HG03520 (cell line): ENCODE measurements at regions not wholly inside any gene's neighbourhood (a gene's known extent, or its start where the extent isn't known, plus 50 kb on each side); places are given as distances from the start of the nearest gene placed in this dataset.
"Not testable (repeated sequence)": the region's sequence is repeated elsewhere in the genome, so short reads cannot be mapped to it uniquely, and the experiment has no call there.

ENCODE experiments used
- ATAC-seq: cut with Tn5 transposase; IDR thresholded peaks from one replicate; pipeline ENCODE4 v1.9.1; 2021; ENCODE audit warnings: mild to moderate bottlenecking, moderate library complexity; ENCODE audit not compliant: unreplicated experiment

DNA sequence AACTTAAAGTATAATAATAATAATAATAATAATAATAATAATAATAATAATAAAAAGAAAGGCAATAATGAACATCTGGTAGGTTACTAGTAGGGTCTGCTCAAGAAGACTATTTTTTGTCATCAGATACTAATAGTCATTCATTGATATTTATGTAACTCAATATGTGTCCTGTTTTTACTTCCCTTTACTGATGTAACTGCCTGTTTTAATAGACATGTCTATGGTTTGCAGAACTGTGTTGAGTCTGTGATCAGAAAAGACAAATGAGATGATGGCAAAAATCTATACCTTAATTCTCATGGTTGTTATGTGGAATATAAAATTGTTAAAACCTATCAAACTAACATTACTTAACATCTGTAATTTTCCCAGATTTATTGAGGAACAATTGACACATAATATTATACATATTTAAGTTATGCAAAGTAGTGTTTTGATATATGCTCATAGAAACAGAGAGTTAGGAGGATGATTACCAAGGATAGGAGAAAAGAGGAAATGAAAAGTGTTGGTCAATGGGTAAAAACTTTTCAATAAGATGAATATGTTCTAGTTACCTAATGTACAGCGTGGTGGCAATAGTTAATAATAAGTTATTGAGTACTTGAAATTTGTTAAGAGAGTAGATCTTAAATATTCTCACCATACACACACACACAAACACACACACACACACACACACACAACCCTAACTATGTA, 699.4 kb downstream of the ZPLD1 start:
- peak; percentile 90 for ATAC-seq

DNA sequence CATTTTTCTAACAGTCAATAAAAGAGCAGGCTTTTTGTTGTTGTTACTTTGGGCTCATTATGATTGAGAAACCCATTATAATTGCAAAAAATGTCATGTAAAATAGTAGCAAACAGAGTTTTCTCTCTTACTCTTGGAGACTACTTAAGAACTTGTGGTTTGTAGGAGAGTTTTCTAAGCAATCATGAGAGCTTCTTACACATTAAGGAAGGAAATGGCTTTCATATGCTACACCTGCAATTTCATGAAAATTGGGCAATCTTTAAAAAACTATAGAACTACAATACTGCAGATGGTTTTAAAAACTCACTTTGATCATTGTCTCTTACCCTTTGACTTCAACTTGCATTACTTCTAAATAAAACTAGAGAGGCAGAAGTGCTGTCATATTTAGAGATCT, 701.8 kb downstream of the ZPLD1 start:
- ATAC-seq, result no peak

DNA sequence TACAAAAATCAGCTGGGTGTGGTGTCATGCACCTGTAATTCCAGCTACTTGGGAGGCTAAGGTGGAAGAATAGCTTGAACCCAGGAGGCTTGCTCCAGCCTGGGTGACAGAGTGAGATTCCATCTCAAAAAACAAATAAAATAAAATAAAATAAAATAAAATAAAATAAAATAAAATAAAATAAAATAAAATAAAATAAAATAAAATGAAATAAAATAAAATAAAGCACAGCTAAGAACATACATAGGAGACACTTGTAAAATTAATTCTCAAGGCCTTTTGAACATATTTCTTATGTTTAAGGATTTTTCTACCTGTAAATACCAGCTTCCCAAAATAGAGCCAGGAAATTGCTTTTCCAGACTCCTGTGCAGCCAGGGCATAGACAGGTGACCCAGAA, 703.0 kb downstream of the ZPLD1 start:
- no peak for ATAC-seq

DNA sequence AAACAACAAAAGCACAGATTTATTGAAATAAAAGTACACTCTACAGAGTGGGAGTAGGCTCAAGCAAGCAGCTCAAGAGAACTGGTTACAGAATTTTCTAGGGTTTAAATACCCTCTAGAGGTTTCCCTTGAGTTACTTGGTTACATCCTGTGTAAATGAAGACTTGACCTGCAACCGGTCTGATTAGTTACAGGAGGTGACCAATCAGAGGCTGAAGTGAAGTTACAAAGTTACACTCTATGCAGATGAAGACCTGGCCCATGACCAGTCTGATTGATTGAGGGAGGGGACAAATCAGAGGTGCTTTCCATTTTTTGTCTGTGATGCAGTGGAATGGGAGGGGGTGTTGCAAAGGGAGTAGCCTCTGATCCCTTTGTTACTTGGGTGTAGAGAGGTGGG, 723.4 kb downstream of the ZPLD1 start:
- ATAC-seq, result no peak

DNA sequence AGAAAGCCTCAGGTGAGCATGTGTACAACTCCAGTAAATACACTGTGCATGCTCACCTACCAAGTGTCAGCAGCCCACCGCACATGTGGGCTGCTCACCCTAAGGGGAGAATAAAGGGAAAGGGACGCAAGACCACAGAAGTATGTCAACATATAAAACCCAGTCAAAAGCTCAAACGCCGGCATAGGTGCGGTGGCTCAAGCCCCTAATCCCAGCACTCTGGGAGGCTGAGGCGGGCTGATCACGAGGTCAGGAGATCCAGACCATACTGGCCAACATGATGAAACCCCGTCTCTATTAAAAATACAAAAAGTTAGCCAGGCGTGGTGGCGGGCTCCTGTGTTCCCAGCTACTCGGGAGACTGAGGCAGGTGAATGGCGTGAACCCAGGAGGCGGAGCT, 732.1 kb downstream of the ZPLD1 start:
- ATAC-seq, result no peak

DNA sequence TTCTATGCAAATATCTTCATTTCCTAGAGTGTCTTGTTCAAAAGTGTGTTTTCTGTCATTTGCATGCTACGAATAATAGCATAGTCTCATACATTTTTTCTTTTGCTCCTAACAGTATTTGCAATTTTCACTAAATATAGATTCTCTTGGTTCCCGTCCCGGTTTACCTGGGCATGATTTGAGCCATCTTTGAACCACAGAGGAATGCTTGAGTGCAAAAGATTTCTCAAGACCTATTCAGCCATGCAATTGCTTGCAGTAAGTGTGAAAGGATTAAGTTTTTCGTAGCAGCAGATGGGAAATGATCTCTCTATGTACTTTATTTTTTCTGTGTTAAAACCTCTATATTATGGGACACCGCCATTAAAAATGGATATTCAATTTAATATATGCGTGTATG, 733.0 kb downstream of the ZPLD1 start:
- no peak for ATAC-seq

DNA sequence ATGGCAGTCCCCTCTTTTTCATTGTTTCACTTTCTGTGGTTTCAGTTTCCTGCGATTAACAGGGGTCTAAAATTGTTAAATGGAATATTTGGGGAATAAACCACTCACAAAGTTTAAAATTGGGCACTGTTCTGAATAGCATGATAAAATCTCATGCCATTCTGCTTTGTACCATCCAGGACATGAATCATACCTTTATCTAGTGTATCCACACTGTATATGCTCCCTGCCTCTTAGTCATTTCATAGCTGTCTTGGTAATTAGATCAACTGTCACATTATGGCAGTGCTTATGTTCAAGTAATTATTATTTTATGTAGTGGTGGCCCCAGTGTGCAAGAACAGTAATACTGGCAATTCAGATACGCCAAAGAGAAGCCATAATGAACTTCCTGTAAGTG, 734.5 kb downstream of the ZPLD1 start:
- ATAC-seq, result no peak

DNA sequence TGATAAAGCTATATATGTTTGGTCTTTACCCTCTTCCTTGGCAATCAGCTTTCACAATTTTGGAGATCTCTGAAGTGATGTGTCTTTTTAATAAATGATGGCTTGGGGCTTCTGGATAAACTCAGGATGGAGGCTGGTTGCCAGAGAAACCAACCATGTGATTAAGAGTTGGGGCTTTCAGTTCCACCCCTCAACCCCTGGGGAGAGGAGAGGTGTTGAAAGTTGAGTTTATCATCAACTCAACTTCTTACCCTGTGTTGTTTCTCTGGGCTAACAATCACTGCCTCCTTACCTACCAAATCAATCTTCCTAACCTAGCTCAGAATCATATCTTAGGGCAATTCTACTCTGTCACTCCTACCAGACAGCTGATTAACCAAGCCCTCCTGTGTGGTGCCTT, 735.8 kb downstream of the ZPLD1 start:
- peak; percentile 47 for ATAC-seq

DNA sequence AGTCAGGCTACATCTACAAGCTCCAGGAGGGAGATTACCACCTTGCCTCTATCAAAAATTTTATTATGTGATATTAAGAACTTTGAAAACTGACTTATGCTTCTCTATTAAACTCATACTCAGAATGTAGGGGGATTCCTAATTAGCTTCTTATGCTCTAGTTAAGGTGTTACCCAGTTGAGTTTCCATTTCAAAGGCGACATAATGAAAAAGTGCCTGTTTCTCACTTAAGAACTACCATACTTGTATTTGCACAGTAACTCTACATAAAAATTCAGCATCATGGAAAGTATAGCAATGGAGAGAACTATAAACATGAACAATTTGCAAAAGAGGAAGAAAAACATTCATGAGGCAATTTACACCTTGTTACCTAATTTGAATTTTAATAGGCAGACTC, 739.1 kb downstream of the ZPLD1 start:
- no peak for ATAC-seq

DNA sequence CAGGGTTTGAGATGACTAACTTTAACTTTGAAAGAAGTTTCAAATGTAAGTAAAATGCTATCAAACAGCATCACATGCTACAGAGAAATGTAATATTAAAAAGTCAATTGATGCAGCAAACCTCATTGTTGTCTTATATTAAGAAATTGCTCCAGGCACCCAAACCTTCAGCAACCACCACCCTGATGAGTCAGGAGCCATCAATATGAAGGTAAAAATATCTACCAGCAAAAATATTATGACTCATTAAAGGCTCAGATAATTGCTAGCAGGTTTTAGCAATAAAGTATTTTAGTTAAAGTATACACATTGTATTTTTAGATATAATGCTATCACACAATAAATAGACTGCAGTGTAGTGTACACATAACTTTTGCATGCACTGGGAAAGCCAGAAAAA, 746.3 kb downstream of the ZPLD1 start:
- ATAC-seq, result no peak

DNA sequence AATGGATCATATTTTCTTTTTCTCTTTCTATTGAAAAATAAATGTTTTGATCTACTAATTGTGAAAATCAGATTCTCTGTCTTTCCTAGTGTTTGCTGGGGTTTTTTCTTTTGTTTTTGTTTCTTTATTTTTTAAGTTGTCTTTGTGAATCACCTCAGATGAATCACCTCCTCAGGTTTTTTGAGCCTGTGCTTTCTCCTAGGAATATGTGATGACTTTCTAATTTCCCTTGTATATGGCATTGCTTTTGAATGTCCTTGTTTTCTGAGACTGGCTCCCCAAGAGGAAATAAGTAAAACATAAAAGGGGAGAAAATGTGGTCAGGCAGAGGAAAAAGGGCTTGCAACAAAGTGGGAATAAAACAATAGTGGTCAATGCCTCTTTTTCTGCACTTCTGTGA, 750.0 kb downstream of the ZPLD1 start:
- no peak for ATAC-seq

DNA sequence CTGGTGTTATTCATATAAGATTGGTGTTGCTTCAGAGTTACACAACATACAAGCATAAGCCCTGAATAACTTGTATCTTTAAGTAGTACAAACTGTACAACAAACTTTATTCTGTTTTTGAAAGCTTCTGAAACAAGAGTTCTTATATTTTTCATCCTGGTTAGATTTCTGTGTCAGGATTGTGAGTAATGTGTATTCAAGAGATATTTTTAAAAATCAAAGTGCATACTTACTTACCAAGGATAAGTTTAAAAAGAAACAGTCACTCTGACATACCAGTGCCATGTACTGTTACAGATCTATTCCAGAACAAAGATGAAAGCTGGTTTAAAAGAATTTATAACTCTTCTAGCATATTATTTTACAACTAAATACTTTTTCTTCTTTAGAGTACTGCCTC, 755.1 kb downstream of the ZPLD1 start:
- ATAC-seq, result no peak

DNA sequence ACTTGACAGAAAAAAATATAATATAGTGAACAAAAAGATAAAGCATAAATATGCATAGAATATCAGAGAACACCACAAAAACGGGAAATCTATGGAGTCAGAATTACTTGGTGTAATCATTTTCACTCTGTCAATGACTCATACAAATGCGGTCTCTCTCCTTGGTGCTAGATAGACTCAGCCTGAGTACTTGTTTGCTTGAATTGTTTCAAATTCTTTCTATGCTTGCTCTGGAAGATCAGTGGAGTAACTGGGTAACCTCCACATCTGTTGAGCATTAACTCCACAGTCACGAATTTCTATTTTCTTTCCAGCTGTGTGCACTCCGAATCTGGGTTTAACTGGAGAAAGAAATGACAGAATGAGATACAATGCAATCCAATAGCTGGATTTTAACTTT, 760.4 kb downstream of the ZPLD1 start:
- ATAC-seq, result no peak

DNA sequence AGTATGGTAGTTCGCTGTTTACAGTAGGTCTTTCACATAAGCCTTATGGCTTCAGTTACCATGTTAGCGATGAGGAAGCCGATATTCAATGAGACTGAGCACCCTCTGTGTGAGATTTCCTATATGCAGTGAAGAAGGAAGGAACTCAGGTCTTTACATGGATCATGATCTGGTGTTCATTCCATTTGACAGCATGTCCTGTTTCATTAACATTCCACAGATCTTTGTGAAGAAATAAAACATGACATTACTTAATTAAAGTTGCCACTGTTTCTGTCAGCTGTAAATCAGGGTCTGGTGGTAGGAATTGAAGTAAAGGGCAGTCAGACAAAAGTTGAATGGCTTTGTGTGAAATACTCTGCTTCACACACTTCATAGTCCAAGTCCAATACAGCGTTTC, 768.6 kb downstream of the ZPLD1 start:
- no peak for ATAC-seq

DNA sequence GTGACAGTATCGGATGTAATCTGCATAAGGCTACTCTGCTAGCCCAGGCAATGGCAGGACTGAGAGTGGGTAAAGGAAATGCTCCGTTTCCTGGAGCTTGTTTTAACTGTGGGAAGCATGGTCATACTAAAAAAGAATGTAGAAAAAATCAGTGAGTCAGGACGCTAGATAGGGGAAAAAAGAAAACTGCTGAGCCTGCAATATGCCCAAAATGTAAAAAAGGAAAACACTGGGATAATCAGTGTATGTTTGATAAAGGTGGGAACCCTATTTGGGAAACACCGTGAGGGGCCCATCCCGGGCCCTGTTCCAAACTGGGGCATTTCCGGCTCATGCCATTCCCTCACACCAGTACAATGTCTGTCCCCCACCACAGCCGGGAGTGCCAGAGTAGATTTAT, 775.8 kb downstream of the ZPLD1 start:
- ATAC-seq, result no peak

DNA sequence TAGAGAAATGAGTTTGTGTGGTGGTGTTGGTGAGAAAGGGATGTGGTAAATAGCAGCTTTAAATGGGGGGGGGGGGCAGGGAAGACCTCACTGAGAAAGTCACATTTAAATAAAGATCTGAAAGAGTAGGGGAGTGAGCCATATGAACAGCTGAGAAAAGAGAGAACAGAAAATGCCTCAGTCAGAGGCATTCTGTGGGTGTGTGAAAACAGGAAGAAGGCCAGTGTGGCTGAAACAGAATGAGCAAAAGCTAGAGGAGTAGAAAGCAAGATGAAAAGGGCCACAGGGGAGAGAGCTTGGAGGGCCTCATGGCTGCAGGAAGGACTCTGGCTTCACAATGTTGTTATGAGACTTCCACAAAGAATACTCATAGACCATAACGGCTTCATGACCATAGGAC, 783.3 kb downstream of the ZPLD1 start:
- peak; percentile 100 for ATAC-seq

DNA sequence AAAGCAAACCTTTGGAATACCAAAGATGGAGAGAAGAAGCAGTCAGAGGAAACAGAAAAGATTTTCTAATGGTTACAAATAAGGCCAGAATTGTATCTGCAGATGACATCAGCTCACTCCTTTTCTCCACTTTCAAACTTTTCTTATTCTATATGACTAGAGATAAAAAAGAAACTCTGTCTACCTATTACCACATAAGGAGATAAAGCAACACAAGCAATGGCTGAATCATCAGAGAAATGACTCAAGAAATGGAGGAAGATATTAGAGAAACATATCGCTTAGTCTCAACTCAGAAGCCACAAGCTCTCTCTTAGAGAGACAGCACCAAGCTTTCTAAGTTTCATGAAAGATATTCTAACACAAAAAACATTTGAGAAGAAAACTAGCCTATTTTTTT, 784.0 kb downstream of the ZPLD1 start:
- ATAC-seq, result no peak

DNA sequence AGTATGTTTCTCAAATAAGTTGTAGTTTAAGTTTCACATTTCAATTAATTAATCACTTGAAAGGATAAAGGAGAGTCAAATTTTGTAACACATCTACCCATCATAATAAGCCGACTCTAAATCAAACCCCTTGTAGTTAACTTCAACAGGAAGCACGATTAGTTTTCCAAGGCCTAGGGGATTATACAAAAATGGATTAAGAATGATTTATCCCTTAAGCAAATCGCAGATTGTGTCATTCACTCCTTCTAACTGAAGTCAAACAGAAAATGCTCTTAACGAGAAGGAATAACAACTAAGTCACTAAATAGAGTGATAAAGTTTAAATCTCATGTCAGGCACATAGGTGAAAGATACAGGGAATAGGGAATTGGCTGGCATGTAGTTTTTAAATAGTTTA, 792.8 kb downstream of the ZPLD1 start:
- ATAC-seq, result no peak

DNA sequence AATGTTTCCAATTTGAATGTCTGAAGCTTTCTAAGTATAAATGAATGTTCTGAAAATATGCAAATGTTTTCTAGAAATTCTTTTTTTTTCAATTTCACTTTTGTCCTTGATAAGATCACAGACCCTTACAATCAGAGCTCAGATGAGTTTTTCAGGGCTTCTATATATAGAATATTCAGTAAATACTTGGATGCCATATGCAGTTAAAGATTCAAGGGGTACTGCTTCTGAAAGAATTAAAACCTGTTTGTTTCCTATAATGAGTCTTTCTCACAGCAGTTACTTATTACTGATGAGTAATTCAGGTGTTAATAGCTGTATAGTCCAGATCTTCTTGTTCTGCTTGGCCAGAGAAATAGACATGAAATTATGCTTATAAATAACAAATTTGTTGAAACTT, 812.6 kb downstream of the ZPLD1 start:
- ATAC-seq, result no peak

DNA sequence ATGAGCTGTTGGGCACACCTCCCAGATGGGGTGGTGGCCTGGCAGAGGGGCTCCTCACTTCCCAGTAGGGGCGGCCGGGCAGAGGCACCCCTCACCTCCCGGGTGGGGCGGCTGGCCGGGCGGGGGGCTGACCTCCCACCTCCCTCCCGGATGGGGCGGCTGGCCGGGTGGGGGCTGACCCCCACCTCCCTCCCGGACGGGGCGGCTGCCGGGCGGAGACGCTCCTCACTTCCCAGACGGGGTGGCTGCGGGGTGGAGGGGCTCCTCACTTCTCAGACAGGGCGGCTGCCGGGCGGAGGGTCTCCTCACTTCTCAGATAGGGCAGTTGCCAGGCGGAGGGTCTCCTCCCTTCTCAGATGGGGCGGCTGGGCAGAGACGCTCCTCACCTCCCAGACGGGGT, 820.0 kb downstream of the ZPLD1 start:
- not testable (repeated sequence) for ATAC-seq

DNA sequence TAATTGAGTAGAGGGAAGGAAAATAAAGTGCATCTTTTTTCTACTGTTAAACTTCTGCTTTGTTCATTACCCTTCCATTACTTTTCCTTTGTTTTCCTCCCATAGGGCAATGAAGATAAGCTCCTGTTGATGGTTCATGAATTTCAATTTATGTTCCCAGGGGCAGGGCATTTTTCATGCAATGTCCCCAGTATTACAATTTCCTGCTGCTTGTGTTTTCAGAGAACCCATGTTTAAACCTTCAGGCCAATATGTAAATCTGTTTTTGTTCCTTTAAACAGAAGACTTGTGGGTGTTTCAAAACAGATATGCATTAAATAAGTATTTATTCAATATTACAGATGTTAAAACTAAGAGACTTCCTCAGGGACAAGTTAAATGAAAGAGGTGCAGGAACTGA, 834.5 kb downstream of the ZPLD1 start:
- ATAC-seq, result no peak

DNA sequence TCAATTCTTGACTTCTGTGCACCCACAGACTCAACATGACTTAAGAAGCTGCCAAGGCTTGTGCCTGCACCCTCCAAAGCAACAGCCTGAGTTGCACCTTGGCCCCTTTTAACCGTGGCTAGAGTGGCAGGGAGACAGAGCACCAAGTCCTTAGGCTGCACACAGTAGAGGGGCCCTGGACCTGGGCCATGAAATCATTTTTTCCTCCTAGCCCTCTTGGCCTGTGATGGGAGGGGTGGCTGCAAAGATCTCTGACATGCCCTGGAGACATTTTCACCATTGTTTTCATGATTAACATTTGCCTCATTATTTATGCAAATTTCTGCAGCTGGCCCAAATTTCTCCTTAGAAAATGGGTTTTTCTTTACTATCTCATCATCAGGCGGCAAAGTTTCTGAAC, 836.8 kb downstream of the ZPLD1 start:
- no peak for ATAC-seq

DNA sequence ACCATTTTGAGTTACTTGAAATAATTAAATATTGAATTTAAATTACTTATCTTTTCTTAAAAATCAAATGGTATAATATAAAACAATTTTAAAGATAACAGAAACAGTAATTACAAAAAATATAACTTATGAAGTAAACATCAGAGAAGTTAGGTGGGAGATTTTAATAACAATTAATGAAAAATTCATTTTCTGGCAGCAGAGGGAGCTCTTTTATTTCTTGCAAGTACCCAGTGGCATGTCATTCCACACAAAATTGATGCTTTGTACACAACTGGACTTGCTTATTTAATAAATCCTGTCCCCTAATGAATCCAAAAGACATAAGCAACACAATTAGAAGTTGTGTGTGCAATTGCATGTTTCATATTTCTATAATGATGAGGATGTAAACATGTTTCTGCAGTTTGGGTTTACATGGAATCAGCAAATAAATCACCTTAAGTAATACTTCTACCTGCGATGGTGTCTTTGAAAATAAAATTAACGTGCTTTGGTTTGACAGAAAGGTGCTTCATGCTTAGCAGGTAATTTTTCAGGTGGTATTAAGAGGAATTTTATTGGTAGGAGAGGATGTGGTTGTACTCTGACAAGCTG, 861.3 kb downstream of the ZPLD1 start:
- ATAC-seq, result no peak
